Islet precursor cell (in vitro differentiated cells): ENCODE measurements at regions not wholly inside any gene's neighbourhood (a gene's known extent, or its start where the extent isn't known, plus 50 kb on each side); places are given as distances from the start of the nearest gene placed in this dataset.

Experiments
- DNase-seq: peaks from one replicate; pipeline ENCODE4 v3.0.0-alpha.2; 2018

GRCh38 chr21:37967036-37967435, 50.8 kb upstream of the KCNJ6 start:
- no peak for DNase-seq

GRCh38 chr21:37968744-37969143, 52.5 kb upstream of the KCNJ6 start:
- peak; percentile 6 for DNase-seq

GRCh38 chr21:37970548-37970947, 54.3 kb upstream of the KCNJ6 start:
- DNase-seq, result peak; percentile 20

GRCh38 chr21:37971390-37971950, 55.2 kb upstream of the KCNJ6 start:
- no peak for DNase-seq

GRCh38 chr21:37974081-37974480, 57.8 kb upstream of the KCNJ6 start:
- no peak for DNase-seq

GRCh38 chr21:37982496-37983318, 66.5 kb upstream of the KCNJ6 start:
- DNase-seq, result no peak

- peak; percentile 79 for DNase-seq
Observed at GRCh38 chr21:37983336-37984095, 67.3 kb upstream of the KCNJ6 start.

- no peak for DNase-seq
Observed at GRCh38 chr21:37984416-37984815, 68.2 kb upstream of the KCNJ6 start.

GRCh38 chr21:37986000-37986399, 69.7 kb upstream of the KCNJ6 start:
- DNase-seq, result no peak

- no peak for DNase-seq
Observed at GRCh38 chr21:37986751-37987399, 70.6 kb upstream of the KCNJ6 start.

- no peak for DNase-seq
Observed at GRCh38 chr21:37987668-37988067, 71.4 kb upstream of the KCNJ6 start.

GRCh38 chr21:37993071-37993470, 76.8 kb upstream of the KCNJ6 start:
- DNase-seq, result no peak

- DNase-seq, result no peak
Observed at GRCh38 chr21:37994211-37994610, 78.0 kb upstream of the KCNJ6 start.

GRCh38 chr21:38012672-38013071, 96.4 kb upstream of the KCNJ6 start:
- no peak for DNase-seq

GRCh38 chr21:38013741-38014140, 97.5 kb upstream of the KCNJ6 start:
- no peak for DNase-seq

- no peak for DNase-seq
Observed at GRCh38 chr21:38014298-38014697, 98.0 kb upstream of the KCNJ6 start.

GRCh38 chr21:38027901-38028498, 111.7 kb upstream of the KCNJ6 start:
- DNase-seq, result no peak

GRCh38 chr21:38032082-38032801, 116.0 kb upstream of the KCNJ6 start:
- DNase-seq, result no peak

- no peak for DNase-seq
Observed at GRCh38 chr21:38036016-38036415, 119.8 kb upstream of the KCNJ6 start.

- DNase-seq, result no peak
Observed at GRCh38 chr21:38037416-38037815, 121.2 kb upstream of the KCNJ6 start.

- no peak for DNase-seq
Observed at GRCh38 chr21:38039369-38039768, 123.1 kb upstream of the KCNJ6 start.

GRCh38 chr21:38039841-38040240, 123.6 kb upstream of the KCNJ6 start:
- no peak for DNase-seq
